Caco-2 (cell line): ENCODE measurements at regions not wholly inside any gene's neighbourhood (a gene's known extent, or its start where the extent isn't known, plus 50 kb on each side); places are given as distances from the start of the nearest gene placed in this dataset.

Source experiments
- BruUV-seq: library from RNA; stranded (reverse); fragments of 400-500 nt; replicated peaks from 2 replicates; lab custom pipeline; 2021; lab: Mats Ljungman, UMichigan
- CTCF ChIA-PET: fragments of 300-600 bp; sonication (Branson Sonifier 250); formaldehyde crosslinking; loops from one replicate; lab custom pipeline; 2022; ENCODE audit warnings: antibody characterized with exemption; lab: Charles Lee
- POLR2A ChIA-PET: fragments of 300-600 bp; sonication (Branson Sonifier 250); formaldehyde crosslinking; loops from one replicate; lab custom pipeline; 2022; ENCODE audit warnings: antibody characterized with exemption; lab: Charles Lee
- DNase-seq, 2 experiments: peaks; one replicate each; pipeline versions ENCODE4 v3.0.0 to v3.0.0-alpha.2; 2020 to 2022
- H3K27me3 ChIP-seq: replicated peaks from 2 replicates; pipeline ENCODE4 v1.6.0; 2011; ENCODE audit warnings: low read length; ENCODE audit not compliant: control insufficient read depth, insufficient read depth
- H3K36me3 ChIP-seq: 2 replicates; pipeline ENCODE4 v1.5.1; 2011; ENCODE audit warnings: low read length; ENCODE audit not compliant: control insufficient read depth, insufficient read depth
- H3K4me1 ChIP-seq: fragments of 250-450 bp; sonication (Bioruptor Pico); 2 replicates; pipeline ENCODE4 v1.5.1; 2020; ENCODE audit warnings: mild to moderate bottlenecking
- H3K4me3 ChIP-seq: 2 replicates; pipeline ENCODE4 v1.5.1; 2011; ENCODE audit warnings: low read depth, mild to moderate bottlenecking, control low read depth, low read length
- H3K9me3 ChIP-seq: fragments of 250-450 bp; sonication (Bioruptor Pico); 2 replicates; pipeline ENCODE4 v1.5.1; 2020; ENCODE audit warnings: mild to moderate bottlenecking, moderate library complexity
- H3K27ac Mint-ChIP-seq: one replicate; pipeline ENCODE4 v1.8.0; 2022; ENCODE audit warnings: mixed read lengths; ENCODE audit not compliant: unreplicated experiment
- H3K27me3 Mint-ChIP-seq: one replicate; pipeline ENCODE4 v1.8.0; 2022; ENCODE audit warnings: mixed read lengths; ENCODE audit not compliant: insufficient read depth, unreplicated experiment
- H3K36me3 Mint-ChIP-seq: one replicate; pipeline ENCODE4 v1.8.0; 2022; ENCODE audit warnings: mild to moderate bottlenecking, mixed read lengths; ENCODE audit not compliant: insufficient read depth, unreplicated experiment
- H3K4me1 Mint-ChIP-seq: one replicate; pipeline ENCODE4 v1.8.0; 2022; ENCODE audit warnings: low read depth, mixed read lengths; ENCODE audit not compliant: unreplicated experiment
- H3K4me3 Mint-ChIP-seq: one replicate; pipeline ENCODE4 v1.8.0; 2022; ENCODE audit warnings: mild to moderate bottlenecking, moderate library complexity, mixed read lengths; ENCODE audit not compliant: unreplicated experiment
- H3K9me3 Mint-ChIP-seq: one replicate; pipeline ENCODE4 v1.8.0; 2022; ENCODE audit warnings: mixed read lengths; ENCODE audit not compliant: unreplicated experiment
- CTCF ChIP-seq, 2 experiments: fragments of 200-600 bp in 1 of 2; IDR thresholded peaks; 1 replicate in 1 of 2; 2 replicates in 1 of 2; pipeline versions ENCODE4 v1.5.1 to v1.8.0; 2011 to 2022; ENCODE audit warnings: antibody characterized with exemption in 1 of 2, control low read depth in 1 of 2, inconsistent platforms in 1 of 2, low read depth in 1 of 2, low read length in 1 of 2, mild to moderate bottlenecking in 1 of 2, moderate library complexity in 1 of 2; ENCODE audit not compliant: insufficient read depth in 1 of 2, severe bottlenecking in 1 of 2, unreplicated experiment in 1 of 2
- intact Hi-C: fragments of 100-400 bp; cut with micrococcal nuclease; formaldehyde crosslinking; loops from one replicate; pipeline ENCODE4 v1.10.0; 2022; ENCODE audit not compliant: unreplicated experiment

- H3K27ac Mint-ChIP-seq: no peak overlapping the region
- BruUV-seq: no TSS peak
Measured at GRCh38 chrX:151796576-151796975, 62.0 kb downstream of the CNGA2 start.

GRCh38 chrX:151801980-151802379 lies 67.4 kb downstream of the CNGA2 start:
- Mint-ChIP-seq H3K4me3 (no peak overlapping the region), H3K27ac (no peak overlapping the region), H3K36me3 (no peaks in the 10 kb centered on the region), H3K9me3 (no peaks in the 10 kb centered on the region), H3K4me1 (no peaks in the 10 kb centered on the region), H3K27me3 (no peaks in the 10 kb centered on the region)
- ChIA-PET POLR2A (no interaction called here), CTCF (interaction anchor here (1.0 kb wide), 1 partner anchor 831 kb away, joined by 4 read pairs; no protein-coding TSS in a partner anchor)
- Histone ChIP-seq H3K36me3 (no peaks in the 10 kb centered on the region), H3K9me3 (no peaks in the 10 kb centered on the region), H3K4me1 (no peaks in the 10 kb centered on the region), H3K27me3 (no peaks in the 10 kb centered on the region), H3K4me3 (no peak overlapping the region)
- intact Hi-C loops: loop anchor here (1.0 kb wide), 1 partner anchor 830 kb away; no protein-coding TSS in a partner anchor
- BruUV-seq: no TSS peak
- peak in 1 of 2 experiments; percentile 49 for TF ChIP-seq CTCF (IDR thresholded peaks at IDR 0.05; ENCODE audit: insufficient read depth in 1 of 2, low read depth in 1 of 2, low read length in 1 of 2, severe bottlenecking in 1 of 2, unreplicated experiment in 1 of 2)
- peak in 1 of 2 experiments; percentile 13 for DNase-seq

More at GRCh38 chrX:151796576-151796975, 62.0 kb downstream of the CNGA2 start:
- no peaks in the 10 kb centered on the region for H3K27me3 ChIP-seq
- H3K4me1 ChIP-seq: no peaks in the 10 kb centered on the region
- H3K9me3 ChIP-seq: no peaks in the 10 kb centered on the region
- Mint-ChIP-seq H3K27me3 (no peaks in the 10 kb centered on the region), H3K4me3 (no peak overlapping the region), H3K4me1 (no peaks in the 10 kb centered on the region), H3K9me3 (no peaks in the 10 kb centered on the region), H3K36me3 (no peaks in the 10 kb centered on the region)
- DNase-seq: no peak
- no peak for TF ChIP-seq CTCF (IDR thresholded peaks at IDR 0.05; ENCODE audit: insufficient read depth in 1 of 2, low read depth in 1 of 2, low read length in 1 of 2, severe bottlenecking in 1 of 2, unreplicated experiment in 1 of 2)
- H3K4me3 ChIP-seq: no peak overlapping the region
- POLR2A ChIA-PET: no interaction called here
- CTCF ChIA-PET: no interaction called here
- no peaks in the 10 kb centered on the region for H3K36me3 ChIP-seq
- intact Hi-C loops: no loop called here

DNA sequence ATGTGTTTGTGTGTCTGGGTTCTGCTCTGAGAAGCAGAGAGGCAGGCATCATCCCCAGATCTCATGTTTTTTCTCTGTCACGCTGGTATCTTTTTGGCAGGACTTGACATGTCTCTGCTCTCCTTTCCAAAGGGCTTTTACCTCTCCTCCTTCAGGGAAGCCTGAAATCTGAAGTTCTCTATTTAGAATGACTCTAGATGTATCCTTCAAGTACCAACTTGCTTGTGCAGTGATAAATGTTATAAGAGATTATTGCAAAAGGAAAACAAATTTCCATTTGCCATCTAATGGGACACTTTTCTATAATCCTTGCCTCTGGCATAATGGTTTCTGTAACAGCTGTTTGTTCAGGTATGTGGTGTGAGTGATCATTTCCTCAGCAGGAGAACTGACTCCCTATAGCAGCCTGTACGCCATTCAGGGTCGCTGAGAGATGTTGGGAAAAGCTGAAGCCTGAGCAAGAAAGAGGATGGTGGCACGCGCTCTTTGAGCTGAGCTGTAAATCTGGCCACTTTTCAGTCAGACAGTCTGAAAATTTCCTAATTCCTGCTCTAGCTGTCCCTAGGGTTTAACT lies 72.5 kb downstream of the CNGA2 start:
- intact Hi-C loops: no loop called here
- BruUV-seq: no TSS peak
- H3K9me3 Mint-ChIP-seq: no peaks in the 10 kb centered on the region
- no peak for TF ChIP-seq CTCF (IDR thresholded peaks at IDR 0.05; ENCODE audit: insufficient read depth in 1 of 2, low read depth in 1 of 2, low read length in 1 of 2, severe bottlenecking in 1 of 2, unreplicated experiment in 1 of 2)
- Histone ChIP-seq H3K4me1 (no peaks in the 10 kb centered on the region), H3K27me3 (no peaks in the 10 kb centered on the region), H3K36me3 (no peaks in the 10 kb centered on the region), H3K4me3 (no peak overlapping the region), H3K9me3 (no peaks in the 10 kb centered on the region)
- no peak overlapping the region for H3K27ac Mint-ChIP-seq
- peaks cover 2% of the 10 kb centered on the region for H3K27me3 Mint-ChIP-seq
- H3K4me1 Mint-ChIP-seq: no peaks in the 10 kb centered on the region
- no peaks in the 10 kb centered on the region for H3K36me3 Mint-ChIP-seq
- no peak for DNase-seq
- no peak overlapping the region for H3K4me3 Mint-ChIP-seq
- CTCF ChIA-PET: no interaction called here
- POLR2A ChIA-PET: no interaction called here
